HUES6 (cell line): ENCODE measurements at regions not wholly inside any gene's neighbourhood (a gene's known extent, or its start where the extent isn't known, plus 50 kb on each side); places are given as distances from the start of the nearest gene placed in this dataset.

Experiments
- H3K27ac ChIP-seq: 2 replicates; pipeline ENCODE4 v1.7.0; 2013; ENCODE audit warnings: low read depth, mild to moderate bottlenecking, low read length, inconsistent platforms
- H3K27me3 ChIP-seq: 2 replicates; pipeline ENCODE4 v1.6.1; 2013; ENCODE audit warnings: low read length; ENCODE audit not compliant: control insufficient read depth, insufficient read depth
- H3K36me3 ChIP-seq: 2 replicates; pipeline ENCODE4 v1.6.1; 2013; ENCODE audit warnings: low read length; ENCODE audit not compliant: control insufficient read depth, insufficient read depth
- H3K4me1 ChIP-seq: 2 replicates; pipeline ENCODE4 v1.6.1; 2013; ENCODE audit warnings: low read length; ENCODE audit not compliant: control insufficient read depth, insufficient read depth
- H3K4me3 ChIP-seq: 2 replicates; pipeline ENCODE4 v1.5.1; 2013; ENCODE audit warnings: low read depth, low read length
- H3K9ac ChIP-seq: one replicate; pipeline ENCODE4 v1.6.1; 2013; ENCODE audit warnings: mild to moderate bottlenecking, low read length
- H3K9me3 ChIP-seq: 2 replicates; pipeline ENCODE4 v1.6.1; 2013; ENCODE audit warnings: low read depth, low read length; ENCODE audit not compliant: control insufficient read depth, insufficient read depth

DNA sequence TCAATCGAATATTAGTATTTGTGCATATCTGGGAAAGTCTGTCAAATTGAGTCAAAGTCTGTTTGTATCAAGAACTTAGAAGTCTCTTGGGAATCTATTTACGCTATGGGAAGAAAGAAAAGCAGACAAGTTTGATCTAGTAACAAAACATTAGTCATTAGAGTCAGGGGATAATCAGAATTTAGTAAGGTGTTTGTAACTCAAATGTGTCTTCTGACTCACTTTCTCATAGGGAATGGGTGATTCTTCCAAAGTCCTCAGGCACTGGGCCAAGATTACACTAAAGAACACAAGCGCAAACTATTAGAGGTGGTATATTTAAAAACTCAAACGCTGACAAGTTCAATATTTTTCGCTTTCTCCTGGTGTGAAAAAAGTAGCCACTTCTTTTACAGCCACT lies 926.5 kb downstream of the PDHA2 start:
- no peaks in the 10 kb centered on the region for H3K36me3 ChIP-seq
- H3K4me1 ChIP-seq = no peaks in the 10 kb centered on the region
- H3K9me3 ChIP-seq = no peaks in the 10 kb centered on the region
- H3K27ac ChIP-seq = no peak overlapping the region
- no peaks in the 10 kb centered on the region for H3K27me3 ChIP-seq
- no peak overlapping the region for H3K9ac ChIP-seq
- no peak overlapping the region for H3K4me3 ChIP-seq

DNA sequence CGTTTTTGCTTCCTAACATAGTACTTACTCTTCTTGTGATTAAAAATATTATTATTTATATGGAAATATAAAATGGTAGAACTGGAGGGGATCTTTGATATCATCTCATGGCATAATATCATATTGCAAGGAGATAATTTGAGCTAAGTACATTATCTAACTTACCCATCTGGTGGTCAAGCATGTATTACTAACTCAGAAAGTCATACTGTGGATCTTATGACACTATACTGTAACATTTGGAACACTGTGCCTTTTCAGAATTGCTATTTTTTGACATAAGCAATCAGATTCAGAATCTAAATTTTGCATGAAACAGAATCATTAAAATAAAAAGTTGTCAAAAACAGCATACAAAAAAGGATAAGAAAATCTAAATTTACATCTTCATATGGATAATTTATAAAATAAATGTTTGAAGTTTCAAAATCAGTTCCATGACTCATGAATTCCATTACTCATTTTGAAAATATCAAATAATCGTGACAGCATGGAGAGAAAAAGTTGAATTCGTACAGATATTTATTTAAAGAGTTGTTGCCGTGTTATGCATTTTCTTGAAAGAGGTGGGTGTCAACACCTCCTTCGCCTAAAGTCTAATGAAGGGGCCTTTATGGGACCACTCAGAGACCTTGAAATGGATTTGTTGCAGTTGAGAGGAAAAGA lies 928.1 kb downstream of the PDHA2 start:
- Histone ChIP-seq H3K9me3 (no peaks in the 10 kb centered on the region), H3K9ac (no peak overlapping the region), H3K36me3 (no peaks in the 10 kb centered on the region), H3K27me3 (no peaks in the 10 kb centered on the region), H3K4me1 (no peaks in the 10 kb centered on the region), H3K4me3 (no peak overlapping the region), H3K27ac (no peak overlapping the region)

DNA sequence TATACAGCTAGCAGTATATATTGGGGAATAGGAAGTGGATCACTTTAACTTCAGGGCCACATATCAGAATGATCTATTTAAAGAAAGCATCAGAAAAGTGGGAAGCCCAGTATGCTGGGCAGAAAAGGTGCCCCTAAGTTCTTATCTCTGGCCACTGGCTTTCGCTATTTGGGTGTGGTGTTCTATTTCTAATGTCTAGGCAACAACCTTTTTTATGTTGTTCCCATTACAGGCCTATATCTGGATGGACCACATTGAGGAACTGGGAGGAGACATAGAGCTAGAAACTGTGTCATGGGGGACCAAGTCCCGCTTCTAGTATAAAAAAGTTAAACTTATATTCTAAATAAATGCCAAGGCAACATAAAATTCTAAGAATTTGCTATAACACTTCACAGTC lies 935.6 kb downstream of the PDHA2 start:
- H3K36me3 ChIP-seq = no peaks in the 10 kb centered on the region
- no peaks in the 10 kb centered on the region for H3K4me1 ChIP-seq
- no peak overlapping the region for H3K9ac ChIP-seq
- H3K9me3 ChIP-seq = no peaks in the 10 kb centered on the region
- no peak overlapping the region for H3K27ac ChIP-seq
- no peak overlapping the region for H3K4me3 ChIP-seq
- no peaks in the 10 kb centered on the region for H3K27me3 ChIP-seq

GRCh38 chr4:96776920-96777527 lies 937.1 kb downstream of the PDHA2 start:
- Histone ChIP-seq H3K27ac (no peak overlapping the region), H3K9me3 (no peaks in the 10 kb centered on the region), H3K4me1 (no peaks in the 10 kb centered on the region), H3K27me3 (no peaks in the 10 kb centered on the region), H3K36me3 (no peaks in the 10 kb centered on the region), H3K9ac (no peak overlapping the region), H3K4me3 (no peak overlapping the region)

GRCh38 chr4:96784336-96784735 lies 944.4 kb downstream of the PDHA2 start:
- Histone ChIP-seq H3K4me3 (no peak overlapping the region), H3K9ac (no peak overlapping the region), H3K36me3 (no peaks in the 10 kb centered on the region), H3K27ac (no peak overlapping the region), H3K4me1 (peaks cover 6% of the 10 kb centered on the region; the same call in 1 of the 2 replicates), H3K27me3 (no peaks in the 10 kb centered on the region), H3K9me3 (no peaks in the 10 kb centered on the region)

DNA sequence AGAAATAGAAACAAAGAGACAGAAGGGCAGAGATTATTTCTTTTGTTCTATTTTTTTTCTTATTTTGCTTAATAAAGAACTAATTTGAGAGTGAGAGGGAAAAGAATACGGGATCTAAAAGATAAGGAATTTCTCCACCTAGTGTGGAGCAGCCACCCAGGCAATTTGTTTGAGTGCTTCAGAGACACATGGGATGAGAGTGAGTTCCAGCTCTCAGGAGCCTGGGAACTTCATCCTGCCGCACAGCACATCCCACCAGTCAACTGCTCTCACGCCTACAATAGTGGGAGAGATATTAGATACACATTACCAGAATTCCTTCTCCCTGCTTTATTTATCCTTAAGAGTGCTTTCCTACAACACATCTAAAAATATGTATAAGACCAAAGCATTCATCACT lies 946.4 kb downstream of the PDHA2 start:
- H3K4me1 ChIP-seq = peaks cover 6% of the 10 kb centered on the region; the same call in 1 of the 2 replicates
- H3K36me3 ChIP-seq = no peaks in the 10 kb centered on the region
- H3K27ac ChIP-seq = no peak overlapping the region
- no peaks in the 10 kb centered on the region for H3K9me3 ChIP-seq
- H3K4me3 ChIP-seq = no peak overlapping the region
- H3K27me3 ChIP-seq = no peaks in the 10 kb centered on the region
- H3K9ac ChIP-seq = no peak overlapping the region

GRCh38 chr4:96787766-96788165 lies 947.9 kb downstream of the PDHA2 start:
- H3K27ac ChIP-seq = no peak overlapping the region
- peaks cover 6% of the 10 kb centered on the region; the same call in 1 of the 2 replicates for H3K4me1 ChIP-seq
- H3K27me3 ChIP-seq = no peaks in the 10 kb centered on the region
- H3K9me3 ChIP-seq = no peaks in the 10 kb centered on the region
- H3K9ac ChIP-seq = no peak overlapping the region
- H3K4me3 ChIP-seq = no peak overlapping the region
- no peaks in the 10 kb centered on the region for H3K36me3 ChIP-seq

DNA sequence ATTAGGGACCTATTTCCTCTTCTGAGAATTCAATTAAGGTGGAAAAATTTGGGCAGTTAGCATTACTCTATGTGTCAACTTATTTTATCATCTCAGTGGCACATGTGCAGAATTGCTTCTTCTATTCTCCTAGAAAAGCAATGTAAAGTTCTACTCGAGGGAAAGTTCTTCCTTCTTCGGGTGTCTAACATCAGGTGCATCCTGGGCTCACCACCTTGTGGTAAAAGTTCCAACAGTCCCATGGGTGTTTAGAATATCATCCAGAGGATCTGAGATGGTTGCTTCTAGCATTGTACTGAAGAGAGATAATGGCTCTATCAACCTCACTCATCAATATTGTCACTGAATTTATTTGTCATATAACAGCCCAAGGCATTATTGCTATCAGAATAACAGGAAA lies 969.7 kb downstream of the PDHA2 start:
- no peaks in the 10 kb centered on the region for H3K9me3 ChIP-seq
- no peak overlapping the region for H3K27ac ChIP-seq
- no peaks in the 10 kb centered on the region for H3K36me3 ChIP-seq
- no peak overlapping the region for H3K9ac ChIP-seq
- H3K27me3 ChIP-seq = no peaks in the 10 kb centered on the region
- H3K4me1 ChIP-seq = no peaks in the 10 kb centered on the region
- H3K4me3 ChIP-seq = no peak overlapping the region

DNA sequence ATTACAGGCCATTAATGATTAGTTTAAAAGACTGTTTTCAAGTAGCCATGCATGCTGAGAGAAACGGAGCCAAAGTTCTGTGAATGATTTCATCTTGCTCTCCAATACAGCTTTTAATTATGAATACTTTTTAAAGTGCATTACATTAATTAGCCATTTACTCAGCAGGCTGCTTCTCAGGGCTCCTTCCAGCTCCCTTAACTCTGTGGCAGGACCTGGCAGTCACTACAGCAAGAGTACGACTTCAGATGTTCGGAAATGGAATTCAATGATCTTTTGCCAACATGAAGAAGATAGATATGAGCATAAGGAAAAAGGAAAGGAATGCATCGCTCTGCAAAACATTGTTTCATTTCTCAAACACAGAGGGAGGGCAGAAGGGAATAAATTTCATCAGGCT lies 987.2 kb downstream of the PDHA2 start:
- Histone ChIP-seq H3K9ac (no peak overlapping the region), H3K36me3 (no peaks in the 10 kb centered on the region), H3K4me3 (no peak overlapping the region), H3K4me1 (no peaks in the 10 kb centered on the region), H3K27ac (no peak overlapping the region), H3K27me3 (no peaks in the 10 kb centered on the region), H3K9me3 (no peaks in the 10 kb centered on the region)

DNA sequence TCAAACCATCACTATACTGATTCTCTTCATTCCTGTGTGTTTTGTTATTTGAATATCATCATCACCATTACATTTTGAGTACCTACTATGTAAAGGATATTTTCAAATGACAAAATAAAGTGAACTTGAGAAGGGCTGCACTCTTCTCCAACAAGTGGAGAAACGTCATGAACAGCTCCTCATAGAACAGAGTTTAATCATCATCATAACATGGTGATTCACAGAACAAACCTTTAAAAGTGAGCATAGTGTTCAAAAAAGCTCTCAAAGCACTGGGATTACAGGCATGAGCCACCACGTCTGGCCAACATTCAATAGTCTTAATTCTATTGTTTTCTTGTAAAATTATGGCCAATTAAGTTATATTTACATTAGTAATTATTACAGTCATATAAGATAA lies 993.9 kb downstream of the PDHA2 start:
- Histone ChIP-seq H3K9ac (no peak overlapping the region), H3K27me3 (no peaks in the 10 kb centered on the region), H3K4me3 (no peak overlapping the region), H3K36me3 (no peaks in the 10 kb centered on the region), H3K27ac (no peak overlapping the region), H3K9me3 (no peaks in the 10 kb centered on the region), H3K4me1 (no peaks in the 10 kb centered on the region)

GRCh38 chr4:96835991-96836390 lies 996.1 kb downstream of the PDHA2 start:
- H3K4me3 ChIP-seq = no peak overlapping the region
- no peaks in the 10 kb centered on the region for H3K9me3 ChIP-seq
- no peak overlapping the region for H3K9ac ChIP-seq
- no peaks in the 10 kb centered on the region for H3K27me3 ChIP-seq
- no peaks in the 10 kb centered on the region for H3K4me1 ChIP-seq
- no peak overlapping the region for H3K27ac ChIP-seq
- no peaks in the 10 kb centered on the region for H3K36me3 ChIP-seq
